HCT116 (cell line): ENCODE measurements at regions not wholly inside any gene's neighbourhood (a gene's known extent, or its start where the extent isn't known, plus 50 kb on each side); places are given as distances from the start of the nearest gene placed in this dataset.

Experiments
- ATAC-seq: fragments of 200-7000 bp; cut with Tn5 transposase; 2 replicates; pipeline ENCODE4 v1.9.1; 2020; ENCODE audit warnings: mild to moderate bottlenecking, moderate library complexity
- BruUV-seq: library from RNA; stranded (reverse); fragments of 400-500 nt; replicated peaks from 2 replicates; lab custom pipeline; 2021; lab: Mats Ljungman, UMichigan
- CTCF ChIA-PET: fragments of 300-600 bp; sonication (Branson Sonifier 250); formaldehyde crosslinking; loops from one replicate; lab custom pipeline; 2021; ENCODE audit warnings: antibody characterized with exemption; lab: Charles Lee
- POLR2A ChIA-PET: fragments of 300-600, 350-600 bp; sonication (Branson Sonifier 250); formaldehyde crosslinking; loops from one replicate; lab custom pipeline; 2021; ENCODE audit warnings: antibody characterized with exemption; lab: Charles Lee
- RAD21 ChIA-PET, 2 experiments: fragments of 300-600 bp; sonication (Branson Sonifier 250); formaldehyde crosslinking; loops; one replicate each; lab custom pipeline; 2023; ENCODE audit warnings: low total read pairs in 2 of 2; ENCODE audit not compliant: uncharacterized antibody in 2 of 2, unreplicated experiment in 2 of 2, low non-redundant PET in 1 of 2; lab: Charles Lee
- DNase-seq: peaks from one replicate; pipeline ENCODE4 v3.0.0-alpha.2; 2010; ENCODE audit warnings: low read depth, low spot score
- H2AFZ ChIP-seq: fragments of 200-600 bp; shearing (Covaris generic), sonication (generic); 2 replicates; pipeline ENCODE4 v1.6.1; 2017; ENCODE audit warnings: low read depth, mixed run types, mixed read lengths, antibody characterized with exemption, low read length; ENCODE audit not compliant: poor library complexity, severe bottlenecking
- H3K27ac ChIP-seq: 2 replicates; pipeline ENCODE4 v1.5.1; 2012; ENCODE audit warnings: low read depth, low read length
- H3K27me3 ChIP-seq: fragments of 200-600 bp; sonication (generic); 2 replicates; pipeline ENCODE4 v1.6.1; 2016; ENCODE audit warnings: mixed run types, low read length, mixed read lengths; ENCODE audit not compliant: insufficient read depth
- H3K36me3 ChIP-seq, 2 experiments: fragments of 200-500 bp in 1 of 2; fragments of 200-600 bp in 1 of 2; sonication (Bioruptor generic) in 1 of 2; sonication (generic) in 1 of 2; 2 replicates each; pipeline versions ENCODE4 v1.5.1 to v1.6.1; 2014 to 2016; ENCODE audit warnings: low read length in 2 of 2, inconsistent platforms in 1 of 2, mixed read lengths in 1 of 2, mixed run types in 1 of 2; ENCODE audit not compliant: insufficient read depth in 2 of 2, control insufficient read depth in 1 of 2
- H3K4me1 ChIP-seq, 2 experiments: fragments of 200-600 bp in 1 of 2; sonication (generic) in 1 of 2; 2 replicates each; pipeline versions ENCODE4 v1.5.1 to v1.6.1; 2012 to 2017; ENCODE audit warnings: low read length in 2 of 2, inconsistent platforms in 1 of 2, mild to moderate bottlenecking in 1 of 2, mixed read lengths in 1 of 2, mixed run types in 1 of 2, moderate library complexity in 1 of 2; ENCODE audit not compliant: insufficient read depth in 2 of 2, control insufficient read depth in 1 of 2
- H3K4me2 ChIP-seq: fragments of 200-600 bp; sonication (generic); 2 replicates; pipeline ENCODE4 v1.6.1; 2017; ENCODE audit warnings: mixed run types, low read length, mixed read lengths
- H3K4me3 ChIP-seq, 2 experiments: fragments of 200-600 bp in 1 of 2; sonication (generic) in 1 of 2; replicated peaks in 1 of 2; 2 replicates each; pipeline ENCODE4 v1.5.1; 2011 to 2016; ENCODE audit warnings: low read length in 2 of 2, control low read depth in 1 of 2, low read depth in 1 of 2, mild to moderate bottlenecking in 1 of 2, mixed read lengths in 1 of 2, mixed run types in 1 of 2
- H3K79me2 ChIP-seq: fragments of 200-600 bp; sonication (generic); 2 replicates; pipeline ENCODE4 v1.6.1; 2017; ENCODE audit warnings: mild to moderate bottlenecking, mixed run types, low read length, moderate library complexity, mixed read lengths; ENCODE audit not compliant: insufficient read depth
- H3K9ac ChIP-seq: fragments of 200-600 bp; sonication (generic); 2 replicates; pipeline ENCODE4 v1.6.1; 2016; ENCODE audit warnings: low read length, mixed read lengths
- H3K9me2 ChIP-seq: fragments of 200-600 bp; sonication (generic), shearing (Covaris generic); 2 replicates; pipeline ENCODE4 v1.6.1; 2017; ENCODE audit warnings: mixed run types, mild to moderate bottlenecking, moderate library complexity; ENCODE audit not compliant: insufficient read depth
- H3K9me3 ChIP-seq, 2 experiments: fragments of 200-500 bp in 1 of 2; fragments of 200-600 bp in 1 of 2; sonication (Bioruptor generic) in 1 of 2; sonication (generic) in 1 of 2; 2 replicates each; pipeline ENCODE4 v1.6.1; 2014 to 2017; ENCODE audit warnings: low read length in 2 of 2, mixed read lengths in 2 of 2, inconsistent platforms in 1 of 2, low read depth in 1 of 2, mild to moderate bottlenecking in 1 of 2, mixed run types in 1 of 2, moderate library complexity in 1 of 2; ENCODE audit not compliant: control insufficient read depth in 1 of 2, insufficient read depth in 1 of 2
- H4K20me1 ChIP-seq: fragments of 200-600 bp; sonication (generic), shearing (Covaris generic); 2 replicates; pipeline ENCODE4 v1.6.1; 2017; ENCODE audit warnings: mixed run types, mild to moderate bottlenecking, moderate library complexity; ENCODE audit not compliant: insufficient read depth
- CTCF ChIP-seq, 3 experiments: fragments of 200-600 bp in 1 of 3; sonication (generic) in 1 of 3; IDR thresholded peaks in 2 of 3; conservative IDR thresholded peaks in 1 of 3; 2 replicates each; pipeline ENCODE4 v1.5.1; 2012 to 2017; ENCODE audit warnings: low read depth in 2 of 3, low read length in 2 of 3, antibody characterized with exemption in 1 of 3, borderline replicate concordance in 1 of 3, control low read depth in 1 of 3, mild to moderate bottlenecking in 1 of 3, mixed read lengths in 1 of 3, mixed run types in 1 of 3, moderate library complexity in 1 of 3; ENCODE audit not compliant: insufficient read depth in 1 of 3
- EGR1 ChIP-seq: IDR thresholded peaks from 2 replicates; pipeline ENCODE4 v1.6.1; 2012; ENCODE audit warnings: low read depth
- EZH2 ChIP-seq: fragments of 200-600 bp; sonication (generic); IDR thresholded peaks from 2 replicates; pipeline ENCODE4 v1.6.1; 2017; ENCODE audit warnings: antibody characterized with exemption, mixed run types
- EZH2phosphoT487 ChIP-seq: fragments of 200-600 bp; IDR thresholded peaks from 2 replicates; pipeline ENCODE4 v1.6.1; 2018; ENCODE audit warnings: antibody characterized with exemption, borderline replicate concordance
- MAX ChIP-seq: IDR thresholded peaks from 2 replicates; pipeline ENCODE4 v1.6.1; 2012
- REST ChIP-seq: IDR thresholded peaks from 2 replicates; pipeline ENCODE4 v1.6.1; 2012; ENCODE audit warnings: low read depth
- SP1 ChIP-seq: IDR thresholded peaks from 2 replicates; pipeline ENCODE4 v1.6.1; 2012; ENCODE audit warnings: low read depth
- SRF ChIP-seq: IDR thresholded peaks from 2 replicates; pipeline ENCODE4 v1.6.1; 2012; ENCODE audit warnings: low read depth
- TCF7L2 ChIP-seq: IDR thresholded peaks from 2 replicates; pipeline ENCODE4 v1.7.0; 2011; ENCODE audit warnings: borderline replicate concordance, inconsistent platforms; ENCODE audit not compliant: insufficient read depth, insufficient read length; ENCODE audit errors: extremely low read depth
- YY1 ChIP-seq: IDR thresholded peaks from 2 replicates; pipeline ENCODE4 v1.6.1; 2011; ENCODE audit warnings: low read length, low read depth, moderate library complexity, mild to moderate bottlenecking; ENCODE audit not compliant: insufficient replicate concordance; ENCODE audit errors: extremely low read depth
- ZBTB33 ChIP-seq: IDR thresholded peaks from 2 replicates; pipeline ENCODE4 v1.6.1; 2011; ENCODE audit warnings: mild to moderate bottlenecking, low read length, moderate library complexity; ENCODE audit not compliant: insufficient replicate concordance; ENCODE audit errors: extremely low read depth
- ZFX ChIP-seq: fragments of 450-650 bp; IDR thresholded peaks from 2 replicates; pipeline ENCODE4 v1.6.1; 2017
- intact Hi-C: fragments of 100-400 bp; cut with micrococcal nuclease; formaldehyde crosslinking; loops from 2 replicates; pipeline ENCODE4 v1.10.0; 2022

GRCh38 chr2:236738030-236738429 lies 168.4 kb downstream of the ACKR3 start:
- BruUV-seq, result no TSS peak

GRCh38 chr2:236738896-236739295 lies 169.3 kb downstream of the ACKR3 start:
- Histone ChIP-seq H3K36me3 (no peaks in the 10 kb centered on the region), H3K9me3 (no peaks in the 10 kb centered on the region), H3K4me3 (no peak overlapping the region), H3K4me1 (no peaks in the 10 kb centered on the region), H3K4me2 (no peak overlapping the region), H3K27me3 (peaks cover 50% of the 10 kb centered on the region), H2AFZ (no peak overlapping the region), H4K20me1 (no peaks in the 10 kb centered on the region), H3K79me2 (no peaks in the 10 kb centered on the region), H3K9ac (no peak overlapping the region), H3K9me2 (no peaks in the 10 kb centered on the region), H3K27ac (no peak overlapping the region)
- ChIA-PET POLR2A (no interaction called here), RAD21 (no interaction called here), CTCF (no interaction called here)
- DNase-seq (no peak), ATAC-seq (no peak)
- intact Hi-C loops, result no loop called here
- BruUV-seq, result no TSS peak
- no peak for TF ChIP-seq SRF
- TF ChIP-seq SP1, result no peak
- no peak for TF ChIP-seq ZFX
- no peak for TF ChIP-seq EZH2
- no peak for TF ChIP-seq ZBTB33
- no peak for TF ChIP-seq REST
- no peak for TF ChIP-seq CTCF (IDR thresholded peaks at IDR 0.05 in 2 of 3, conservative IDR thresholded peaks at IDR 0.05 in 1 of 3; ENCODE audit: borderline replicate concordance in 1 of 3, insufficient read depth in 1 of 3, low read depth in 2 of 3, low read length in 2 of 3)
- no peak for TF ChIP-seq YY1
- no peak for TF ChIP-seq EGR1
- no peak for TF ChIP-seq TCF7L2
- no peak for TF ChIP-seq EZH2phosphoT487

More at GRCh38 chr2:236738030-236738429, 168.4 kb downstream of the ACKR3 start:
- POLR2A ChIA-PET, result no interaction called here
- Histone ChIP-seq H4K20me1 (no peaks in the 10 kb centered on the region), H3K9ac (no peak overlapping the region), H3K9me3 (no peaks in the 10 kb centered on the region), H3K4me1 (no peaks in the 10 kb centered on the region)
- intact Hi-C loops, result no loop called here
- no peak for TF ChIP-seq MAX
- TF ChIP-seq, all 23 proteins: peak for 0
- H3K27me3 ChIP-seq, result peaks cover 48% of the 10 kb centered on the region
- no peak overlapping the region for H3K27ac ChIP-seq
- no peak for ATAC-seq
- H3K4me2 ChIP-seq, result no peak overlapping the region
- H3K79me2 ChIP-seq, result no peaks in the 10 kb centered on the region
- RAD21 ChIA-PET, result no interaction called here
- H3K36me3 ChIP-seq, result no peaks in the 10 kb centered on the region
- DNase-seq, result no peak
- CTCF ChIA-PET, result no interaction called here
- no peak overlapping the region for H3K4me3 ChIP-seq
- H2AFZ ChIP-seq, result no peak overlapping the region
- H3K9me2 ChIP-seq, result no peaks in the 10 kb centered on the region
